Keratinocyte (primary cell): ENCODE measurements at regions not wholly inside any gene's neighbourhood (a gene's known extent, or its start where the extent isn't known, plus 50 kb on each side); places are given as distances from the start of the nearest gene placed in this dataset.

Experiments used
- EZH2 ChIP-seq: IDR thresholded peaks from one replicate; pipeline ENCODE4 v1.6.1; 2012; ENCODE audit warnings: inconsistent platforms, mild to moderate bottlenecking, low read length, moderate library complexity
- TF ChIP-seq, protein P1 (sequence below), 3 experiments: IDR thresholded peaks in 1 of 3; conservative IDR thresholded peaks in 1 of 3; optimal IDR thresholded peaks in 1 of 3; 2 replicates in 2 of 3; 3 replicates in 1 of 3; pipeline versions ENCODE3 to v1.5.1; 2011; ENCODE audit warnings: low read length in 3 of 3, mild to moderate bottlenecking in 3 of 3, moderate library complexity in 2 of 3, control low read depth in 1 of 3, inconsistent platforms in 1 of 3; ENCODE audit not compliant: insufficient read depth in 2 of 3; ENCODE audit errors: extremely low read depth in 1 of 3

DNA sequence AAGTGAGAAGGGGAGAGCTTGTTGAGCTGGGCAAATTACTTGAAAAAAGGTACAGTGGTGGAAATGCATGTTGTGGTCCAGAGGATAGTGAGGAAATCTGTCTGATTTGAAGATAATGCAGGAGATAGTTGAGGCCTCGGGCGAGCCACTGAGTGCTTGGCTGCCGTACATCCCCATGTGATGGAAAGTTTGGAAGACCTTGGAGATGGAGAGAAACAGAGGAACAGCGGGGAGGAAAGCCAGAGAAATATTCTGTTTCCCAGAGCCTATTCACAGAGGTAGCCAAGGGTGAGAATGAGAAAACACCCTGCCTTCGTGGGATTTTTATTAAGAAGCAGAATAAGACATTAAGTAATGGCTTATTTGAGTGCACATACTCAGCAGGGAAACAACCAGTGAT lies 498.2 kb downstream of the BCL11B start:
- TF ChIP-seq, protein P1, sequence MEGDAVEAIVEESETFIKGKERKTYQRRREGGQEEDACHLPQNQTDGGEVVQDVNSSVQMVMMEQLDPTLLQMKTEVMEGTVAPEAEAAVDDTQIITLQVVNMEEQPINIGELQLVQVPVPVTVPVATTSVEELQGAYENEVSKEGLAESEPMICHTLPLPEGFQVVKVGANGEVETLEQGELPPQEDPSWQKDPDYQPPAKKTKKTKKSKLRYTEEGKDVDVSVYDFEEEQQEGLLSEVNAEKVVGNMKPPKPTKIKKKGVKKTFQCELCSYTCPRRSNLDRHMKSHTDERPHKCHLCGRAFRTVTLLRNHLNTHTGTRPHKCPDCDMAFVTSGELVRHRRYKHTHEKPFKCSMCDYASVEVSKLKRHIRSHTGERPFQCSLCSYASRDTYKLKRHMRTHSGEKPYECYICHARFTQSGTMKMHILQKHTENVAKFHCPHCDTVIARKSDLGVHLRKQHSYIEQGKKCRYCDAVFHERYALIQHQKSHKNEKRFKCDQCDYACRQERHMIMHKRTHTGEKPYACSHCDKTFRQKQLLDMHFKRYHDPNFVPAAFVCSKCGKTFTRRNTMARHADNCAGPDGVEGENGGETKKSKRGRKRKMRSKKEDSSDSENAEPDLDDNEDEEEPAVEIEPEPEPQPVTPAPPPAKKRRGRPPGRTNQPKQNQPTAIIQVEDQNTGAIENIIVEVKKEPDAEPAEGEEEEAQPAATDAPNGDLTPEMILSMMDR (optimal IDR thresholded peaks at IDR 0.05 in 1 of 3, IDR thresholded peaks at IDR 0.05 in 1 of 3, conservative IDR thresholded peaks at IDR 0.05 in 1 of 3; ENCODE audit: extremely low read depth in 1 of 3, insufficient read depth in 2 of 3, low read length in 3 of 3), result no peak
- TF ChIP-seq EZH2, result no peak
